GM18508 (cell line): ENCODE measurements at regions not wholly inside any gene's neighbourhood (a gene's known extent, or its start where the extent isn't known, plus 50 kb on each side); places are given as distances from the start of the nearest gene placed in this dataset.

Experiments
- ATAC-seq: cut with Tn5 transposase; IDR thresholded peaks from one replicate; pipeline ENCODE4 v1.9.1; 2021; ENCODE audit warnings: moderate number of reproducible peaks; ENCODE audit not compliant: insufficient read depth, unreplicated experiment

- ATAC-seq: no peak
Observed at GRCh38 chr10:2953495-2953894, 113.9 kb upstream of the PFKP start.

GRCh38 chr10:2951235-2951835 is 116.0 kb upstream of the PFKP start:
- no peak for ATAC-seq

- no peak for ATAC-seq
Observed at GRCh38 chr10:2950546-2950945, 116.8 kb upstream of the PFKP start.

- peak; percentile 52 for ATAC-seq
Observed at GRCh38 chr10:2949948-2950354, 117.4 kb upstream of the PFKP start.

- no peak for ATAC-seq
Observed at GRCh38 chr10:2949221-2949947, 118.0 kb upstream of the PFKP start.

GRCh38 chr10:2948127-2948854 is 119.1 kb upstream of the PFKP start:
- ATAC-seq: peak; percentile 57

- ATAC-seq: no peak
Observed at GRCh38 chr10:2944788-2945187, 122.6 kb upstream of the PFKP start.

- no peak for ATAC-seq
Observed at GRCh38 chr10:2943932-2944614, 123.3 kb upstream of the PFKP start.

GRCh38 chr10:2942938-2943337 is 124.4 kb upstream of the PFKP start:
- ATAC-seq: no peak

GRCh38 chr10:2938869-2939268 is 128.5 kb upstream of the PFKP start:
- ATAC-seq: no peak

- ATAC-seq: no peak
Observed at GRCh38 chr10:2936816-2937215, 130.5 kb upstream of the PFKP start.

GRCh38 chr10:2935647-2936386 is 131.5 kb upstream of the PFKP start:
- ATAC-seq: no peak

GRCh38 chr10:2933924-2934323 is 133.4 kb upstream of the PFKP start:
- no peak for ATAC-seq

GRCh38 chr10:2933519-2933918 is 133.8 kb upstream of the PFKP start:
- no peak for ATAC-seq

- no peak for ATAC-seq
Observed at GRCh38 chr10:2933071-2933470, 134.3 kb upstream of the PFKP start.

- ATAC-seq: no peak
Observed at GRCh38 chr10:2929480-2930258, 137.7 kb upstream of the PFKP start.

GRCh38 chr10:2927958-2928840 is 139.1 kb upstream of the PFKP start:
- peak; percentile 87 for ATAC-seq

- no peak for ATAC-seq
Observed at GRCh38 chr10:2926918-2927660, 140.3 kb upstream of the PFKP start.
